Skin of body (tissue), 1 donor: ENCODE measurements at regions not wholly inside any gene's neighbourhood (a gene's known extent, or its start where the extent isn't known, plus 50 kb on each side); places are given as distances from the start of the nearest gene placed in this dataset.
A peak's percentile ranks its signal among the peaks of the same experiment; 100 is the strongest.

Source experiments
- DNase-seq: peaks from one replicate; lab custom pipeline; 2025; lab: John Stamatoyannopoulos, UW

DNA sequence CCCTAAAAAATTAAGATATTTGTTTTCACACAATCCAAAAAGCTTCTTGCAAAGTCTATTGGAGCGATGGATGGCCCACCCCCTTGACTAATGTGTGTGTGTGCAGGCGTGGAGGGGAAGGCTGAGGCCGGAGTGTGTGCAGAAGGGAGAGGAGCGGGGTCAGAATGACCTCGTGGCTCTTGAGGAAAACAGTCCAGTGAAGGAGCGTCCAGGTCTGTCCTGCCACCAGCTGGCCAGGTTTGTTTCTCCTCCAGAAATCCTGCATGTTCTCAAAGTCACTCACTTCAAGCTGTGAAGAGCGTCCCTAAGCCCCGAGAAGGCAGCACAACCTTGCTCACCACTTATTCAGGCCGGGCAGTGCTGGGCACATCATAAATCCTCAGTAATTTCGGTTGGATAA, 69.5 kb upstream of the SSX2IP start:
- DNase-seq: no peak

GRCh38 chr1:84758968-84759491, 68.8 kb upstream of the SSX2IP start:
- no peak for DNase-seq

- DNase-seq: no peak
Observed at GRCh38 chr1:84758476-84758875, 68.2 kb upstream of the SSX2IP start.

DNA sequence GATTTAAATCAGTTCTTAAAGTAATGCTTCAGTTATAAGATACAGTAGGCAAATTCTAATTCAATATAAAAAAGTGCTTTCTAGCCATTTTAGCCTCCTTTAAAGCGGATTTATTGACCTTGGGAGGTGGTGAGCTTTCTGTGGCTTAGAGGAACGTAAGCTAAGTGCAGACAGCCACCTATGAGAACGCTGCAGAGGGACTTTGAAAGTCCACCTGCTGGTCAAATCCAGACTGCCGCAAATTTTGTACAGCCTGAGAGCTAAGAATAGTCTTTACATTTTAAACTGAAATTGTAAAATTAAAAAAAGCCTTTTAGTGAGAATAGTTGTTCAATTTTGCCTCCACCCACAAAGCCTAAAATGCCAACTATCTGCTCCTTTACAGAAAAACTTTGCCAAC, 67.0 kb upstream of the SSX2IP start:
- no peak for DNase-seq

GRCh38 chr1:84756455-84757082, 66.3 kb upstream of the SSX2IP start:
- no peak for DNase-seq

DNA sequence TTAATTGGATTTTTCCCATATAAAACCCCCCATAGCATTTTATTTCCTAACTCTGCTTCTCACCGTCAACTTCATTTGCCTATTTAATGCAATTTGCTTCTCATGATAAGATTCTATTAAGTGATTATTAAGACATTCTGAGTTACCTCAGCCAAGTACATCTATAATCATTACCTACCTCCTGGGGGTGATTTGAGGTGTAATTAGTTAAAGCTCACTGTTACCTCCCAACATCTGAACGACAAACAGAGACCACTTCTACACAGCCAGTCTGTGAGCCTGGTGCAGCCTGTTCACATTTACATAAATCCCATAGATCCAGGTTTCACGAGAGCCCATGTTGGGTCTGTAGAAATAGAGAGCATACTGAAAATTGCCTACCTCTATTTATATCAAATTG, 65.7 kb upstream of the SSX2IP start:
- DNase-seq: no peak

DNA sequence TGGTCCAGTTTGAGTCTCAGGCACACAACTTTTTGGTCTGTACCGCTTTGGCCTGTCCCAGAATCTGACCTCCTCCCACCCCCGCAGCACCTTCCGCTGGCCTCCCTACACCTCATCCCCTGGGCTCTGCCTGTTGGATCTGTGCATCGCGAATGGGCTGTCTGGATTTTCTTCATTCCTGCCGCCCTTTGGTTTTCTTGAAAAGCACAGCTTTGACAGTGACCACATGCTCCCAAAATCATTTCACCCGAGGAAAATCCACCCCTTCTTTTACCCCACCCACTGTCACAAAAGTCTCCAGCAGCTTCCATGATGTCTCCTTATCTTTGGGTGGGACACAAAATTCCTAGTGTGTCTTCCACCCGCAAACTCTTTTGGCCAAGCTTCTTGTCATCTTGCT, 65.0 kb upstream of the SSX2IP start:
- DNase-seq: no peak

- DNase-seq: no peak
Observed at GRCh38 chr1:84754386-84754703, 64.1 kb upstream of the SSX2IP start.

- DNase-seq: peak; percentile 51
Observed at GRCh38 chr1:84753516-84754385, 63.5 kb upstream of the SSX2IP start.

- no peak for DNase-seq
Observed at GRCh38 chr1:84750110-84750730, 60.0 kb upstream of the SSX2IP start.

DNA sequence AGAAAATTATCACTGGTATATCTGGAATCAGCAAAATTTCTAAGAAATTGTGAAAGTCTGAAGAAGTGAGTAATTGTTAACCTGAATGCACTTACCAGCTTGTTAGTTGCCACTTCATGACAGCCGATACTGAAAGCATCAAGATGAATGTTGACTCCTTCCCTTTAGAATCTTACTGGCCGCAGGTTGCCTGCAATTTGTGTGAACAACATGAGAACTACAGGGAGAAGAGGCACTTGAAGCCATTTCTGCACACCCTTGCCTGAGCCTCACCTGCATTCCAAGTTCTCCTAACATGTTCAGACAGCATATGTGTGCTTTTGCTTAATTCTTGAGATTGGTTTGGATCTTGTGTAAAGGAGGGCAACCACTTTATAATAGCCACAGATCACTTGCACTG, 59.2 kb upstream of the SSX2IP start:
- no peak for DNase-seq

DNA sequence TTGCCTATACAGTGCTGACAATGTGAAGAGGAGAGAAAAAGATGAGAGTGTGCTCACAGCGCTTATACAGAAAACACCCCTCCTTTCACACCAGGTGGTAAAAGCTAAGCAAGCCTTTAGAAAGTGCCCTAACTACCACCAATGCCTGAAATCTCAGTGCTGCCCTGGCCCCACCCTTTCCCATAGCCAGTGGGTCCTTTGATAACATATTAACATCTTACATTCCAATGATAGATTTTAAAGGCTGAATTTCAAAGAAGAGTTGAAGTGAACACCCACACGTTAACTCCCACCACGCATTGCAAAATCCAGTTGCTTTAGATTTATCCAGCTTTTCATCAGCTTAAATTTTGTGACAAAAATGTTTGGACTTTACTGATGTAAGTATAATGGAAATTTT, 58.1 kb upstream of the SSX2IP start:
- no peak for DNase-seq

GRCh38 chr1:84745857-84746256, 55.6 kb upstream of the SSX2IP start:
- DNase-seq: no peak

DNA sequence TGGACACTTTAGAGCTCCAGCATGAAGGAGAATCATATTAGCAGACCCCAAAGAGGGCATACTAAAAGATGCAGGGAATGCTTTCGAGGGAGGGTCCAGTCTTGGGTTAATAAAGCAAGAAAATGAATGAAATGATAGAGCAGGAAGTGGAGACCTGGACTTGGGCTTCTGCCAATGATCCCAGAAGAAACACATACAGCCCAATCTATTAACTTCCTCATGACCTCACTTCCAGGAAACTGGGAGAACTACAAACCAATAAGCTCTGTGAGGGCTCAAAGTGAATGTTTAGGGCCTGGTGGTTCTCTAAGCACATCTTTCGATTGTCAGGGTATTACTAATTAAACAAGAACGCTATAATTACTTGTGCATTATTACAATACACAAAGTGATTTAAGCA, 53.6 kb upstream of the SSX2IP start:
- DNase-seq: no peak

DNA sequence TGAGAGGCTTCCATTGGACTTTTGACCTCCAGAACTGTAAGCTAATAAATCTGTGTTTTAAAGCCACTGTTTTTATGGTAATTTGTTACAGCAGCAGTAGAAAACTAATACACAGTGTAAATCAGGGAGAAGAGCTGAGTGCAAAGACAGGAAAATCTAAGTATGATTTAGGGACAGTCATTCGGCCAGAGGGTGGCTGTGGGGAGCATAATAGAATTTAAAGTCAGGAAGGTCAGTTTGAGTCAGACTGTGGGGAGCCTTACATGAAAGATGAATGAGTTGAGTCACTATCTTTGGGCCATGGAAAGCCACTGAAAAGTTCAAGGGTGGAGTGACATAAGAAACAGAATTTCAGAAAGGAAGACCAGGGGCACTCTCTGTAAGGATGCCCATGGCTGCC, 52.4 kb upstream of the SSX2IP start:
- no peak for DNase-seq

- no peak for DNase-seq
Observed at GRCh38 chr1:84740050-84740714, 49.9 kb upstream of the SSX2IP start.
